Amniotic epithelial cell (primary cell): ENCODE measurements at regions not wholly inside any gene's neighbourhood (a gene's known extent, or its start where the extent isn't known, plus 50 kb on each side); places are given as distances from the start of the nearest gene placed in this dataset.
"Not testable (repeated sequence)": the region's sequence is repeated elsewhere in the genome, so short reads cannot be mapped to it uniquely, and the experiment has no call there.

Experiments used
- DNase-seq: peaks from one replicate; pipeline ENCODE4 v3.0.0-alpha.2; 2010; ENCODE audit warnings: low read depth

GRCh38 chr2:85941490-85941889 is 52.7 kb upstream of the ST3GAL5 start:
- not testable (repeated sequence) for DNase-seq

- peak; percentile 69 for DNase-seq
Measured at GRCh38 chr2:85939131-85939530, 50.3 kb upstream of the ST3GAL5 start.
